ENCODE measurements at regions not wholly inside any gene's neighbourhood (a gene's known extent, or its start where the extent isn't known, plus 50 kb on each side); places are given as distances from the start of the nearest gene placed in this dataset.

DNA sequence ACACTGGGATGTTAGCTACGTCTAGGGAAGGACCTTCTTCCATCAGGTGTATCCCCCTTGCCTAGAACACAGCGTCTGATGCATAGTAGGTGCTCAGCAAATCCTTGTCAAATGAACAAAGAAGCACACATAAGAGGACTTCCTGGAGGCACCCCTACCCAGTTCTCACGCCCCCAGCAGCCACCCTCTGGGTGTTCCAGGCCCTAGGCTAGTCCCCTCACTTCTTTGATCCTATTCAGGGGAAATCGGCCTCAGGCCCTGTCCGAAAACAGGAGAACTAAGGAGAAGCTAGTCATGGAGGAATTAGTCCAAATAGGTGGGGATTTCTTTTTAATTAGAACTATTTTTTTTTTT, 84.7 kb upstream of the SIRPA start:
- TF ChIP-seq EZH2 (IDR thresholded peaks at IDR 0.05; ENCODE audit: insufficient read depth, poor library complexity, severe bottlenecking): no peak
- TF ChIP-seq EZH2phosphoT487 (IDR thresholded peaks at IDR 0.05; ENCODE audit: insufficient read depth, low read depth): no peak

Data from GM23248 (cell line).